Cardiac muscle cell (in vitro differentiated cells and primary cell): ENCODE measurements at regions not wholly inside any gene's neighbourhood (a gene's known extent, or its start where the extent isn't known, plus 50 kb on each side); places are given as distances from the start of the nearest gene placed in this dataset.
"Not testable (repeated sequence)": the region's sequence is repeated elsewhere in the genome, so short reads cannot be mapped to it uniquely, and the experiment has no call there.

Experiments
- DNase-seq, 2 donors: peaks; one replicate each; pipeline versions ENCODE4 v3.0.0 to v3.0.0-alpha.2; 2010 to 2017; ENCODE audit warnings: low read depth in 1 of 2, low spot score in 1 of 2
- H3K27ac ChIP-seq: fragments of 200-600 bp; sonication (generic); 2 replicates; pipeline ENCODE4 v1.5.1; 2016
- H3K27me3 ChIP-seq: fragments of 200-600 bp; sonication (generic); 2 replicates; pipeline ENCODE4 v1.6.0; 2016; ENCODE audit warnings: control low read depth
- H3K36me3 ChIP-seq: fragments of 200-600 bp; sonication (generic); 2 replicates; pipeline ENCODE4 v1.5.1; 2016; ENCODE audit warnings: control low read depth
- H3K4me1 ChIP-seq: fragments of 200-600 bp; sonication (generic); 2 replicates; pipeline ENCODE4 v1.8.1; 2017; ENCODE audit warnings: low read depth, mild to moderate bottlenecking, mixed run types
- H3K4me3 ChIP-seq: fragments of 200-600 bp; sonication (generic); 2 replicates; pipeline ENCODE4 v1.5.1; 2016; ENCODE audit warnings: mild to moderate bottlenecking
- H3K9me3 ChIP-seq: fragments of 200-600 bp; sonication (generic); 2 replicates; pipeline ENCODE4 v1.5.1; 2017; ENCODE audit warnings: low read depth, mild to moderate bottlenecking, control low read depth
- CTCF ChIP-seq: IDR thresholded peaks from 2 replicates; pipeline ENCODE4 v1.5.1; 2012; ENCODE audit warnings: low read depth, mild to moderate bottlenecking, low read length

DNA sequence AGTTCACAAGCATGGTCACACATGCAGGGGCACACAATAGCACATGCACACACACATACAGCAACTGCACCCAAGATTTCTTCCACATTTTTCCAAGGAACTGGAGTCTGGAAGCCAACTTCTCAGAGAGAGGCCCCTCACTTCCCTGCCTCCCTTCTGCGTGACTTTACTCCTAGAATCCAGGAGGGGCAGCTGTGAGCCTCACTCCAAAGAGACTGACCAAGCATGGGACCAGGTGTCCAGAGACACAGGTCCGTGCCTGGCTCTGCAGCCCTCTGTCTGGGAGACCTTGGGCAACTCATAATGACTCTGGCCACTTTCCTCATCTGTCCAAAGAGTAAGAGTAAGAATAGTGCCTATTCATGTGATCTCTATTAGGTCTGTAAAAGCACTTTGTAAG lies 104.7 kb upstream of the TMEM132E start:
- Histone ChIP-seq H3K9me3 (no peaks in the 10 kb centered on the region), H3K27me3 (no peaks in the 10 kb centered on the region), H3K36me3 (no peaks in the 10 kb centered on the region), H3K4me3 (no peak overlapping the region), H3K4me1 (no peaks in the 10 kb centered on the region), H3K27ac (no peak overlapping the region)
- no peak for DNase-seq
- no peak for TF ChIP-seq CTCF

GRCh38 chr17:34472363-34472762 lies 107.0 kb upstream of the TMEM132E start:
- H3K9me3 ChIP-seq, result no peaks in the 10 kb centered on the region
- H3K36me3 ChIP-seq, result no peaks in the 10 kb centered on the region
- TF ChIP-seq CTCF, result no peak
- H3K4me1 ChIP-seq, result no peaks in the 10 kb centered on the region
- H3K27ac ChIP-seq, result no peak overlapping the region
- H3K27me3 ChIP-seq, result no peaks in the 10 kb centered on the region
- DNase-seq, result no peak
- no peak overlapping the region for H3K4me3 ChIP-seq

GRCh38 chr17:34471278-34471677 lies 108.1 kb upstream of the TMEM132E start:
- not testable (repeated sequence) for H3K4me1 ChIP-seq, DNase-seq, H3K4me3 ChIP-seq, H3K27ac ChIP-seq, H3K9me3 ChIP-seq, H3K27me3 ChIP-seq, H3K36me3 ChIP-seq

DNA sequence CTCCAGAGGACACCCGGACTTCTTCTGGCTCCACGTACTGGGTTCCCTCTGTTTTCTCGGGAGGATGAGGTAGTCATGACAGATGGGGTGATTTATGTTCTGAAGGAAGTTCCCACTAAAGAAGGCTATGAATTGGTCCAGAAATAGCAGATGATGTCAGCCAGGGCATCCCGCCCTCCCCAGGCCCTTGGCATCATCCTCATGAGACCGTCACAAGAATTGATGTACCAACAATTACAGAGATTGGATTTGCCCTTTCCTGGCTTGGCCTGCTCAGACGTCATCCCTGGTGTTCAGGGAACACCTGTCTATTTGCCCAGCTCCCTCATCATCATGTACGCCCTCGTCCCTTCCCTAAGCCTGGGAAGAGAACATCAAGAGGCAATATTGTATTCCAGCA lies 102.8 kb upstream of the CCL1 start:
- no peak for DNase-seq
- no peaks in the 10 kb centered on the region for H3K36me3 ChIP-seq
- H3K9me3 ChIP-seq, result no peaks in the 10 kb centered on the region
- no peaks in the 10 kb centered on the region for H3K4me1 ChIP-seq
- TF ChIP-seq CTCF, result no peak
- no peak overlapping the region for H3K27ac ChIP-seq
- H3K4me3 ChIP-seq, result no peak overlapping the region
- H3K27me3 ChIP-seq, result peaks cover 5% of the 10 kb centered on the region

DNA sequence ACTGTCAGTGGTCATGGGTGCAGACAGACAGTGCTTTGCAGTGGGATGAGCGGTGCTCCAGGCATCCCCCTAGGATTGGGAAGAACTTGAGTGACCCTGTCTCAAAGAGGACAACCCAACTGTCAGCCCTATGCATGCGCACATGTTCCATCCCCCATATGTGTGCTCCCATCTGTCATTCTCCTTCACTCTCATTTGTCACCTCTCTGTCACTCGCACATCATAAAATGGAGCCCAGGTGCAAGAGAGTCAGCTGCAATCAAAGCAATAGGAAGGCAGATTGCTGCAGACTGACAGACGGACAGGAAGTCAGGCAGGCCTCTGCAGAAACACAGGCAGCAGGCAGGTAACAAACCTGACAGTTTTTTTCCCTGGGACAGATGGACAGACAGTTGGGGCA lies 101.8 kb upstream of the CCL1 start:
- Histone ChIP-seq H3K9me3 (no peaks in the 10 kb centered on the region), H3K4me3 (no peak overlapping the region), H3K4me1 (no peaks in the 10 kb centered on the region), H3K36me3 (no peaks in the 10 kb centered on the region), H3K27me3 (peaks cover 5% of the 10 kb centered on the region), H3K27ac (no peak overlapping the region)
- DNase-seq, result no peak
- no peak for TF ChIP-seq CTCF

DNA sequence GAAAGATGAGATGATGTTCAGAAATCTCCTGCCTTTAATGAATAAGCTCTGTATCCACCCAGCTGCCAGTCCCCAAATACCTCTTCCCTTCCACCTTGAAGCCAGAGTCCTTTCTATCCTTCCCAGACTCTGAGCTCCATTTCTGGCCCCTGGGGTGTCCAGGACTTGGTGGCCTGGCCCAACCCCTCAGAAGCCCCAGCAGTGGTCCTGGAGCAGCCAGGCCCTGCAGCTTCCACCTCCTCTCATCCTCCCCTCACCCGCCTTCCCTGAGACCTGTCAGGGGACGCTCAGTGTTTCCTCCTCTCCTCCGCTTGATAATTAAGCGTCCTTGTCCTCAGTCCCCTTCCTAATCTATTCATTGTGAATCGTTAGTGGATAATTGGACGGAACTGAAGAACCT lies 95.2 kb upstream of the CCL1 start:
- DNase-seq, result no peak
- Histone ChIP-seq H3K4me3 (no peak overlapping the region), H3K27ac (no peak overlapping the region), H3K36me3 (no peaks in the 10 kb centered on the region), H3K4me1 (no peaks in the 10 kb centered on the region), H3K9me3 (no peaks in the 10 kb centered on the region), H3K27me3 (peaks cover 9% of the 10 kb centered on the region)
- no peak for TF ChIP-seq CTCF
